GM23338 (cell line): ENCODE measurements at regions not wholly inside any gene's neighbourhood (a gene's known extent, or its start where the extent isn't known, plus 50 kb on each side); places are given as distances from the start of the nearest gene placed in this dataset.

Experiments
- ATAC-seq: fragments of 200-7000 bp; cut with Tn5 transposase; 3 replicates; pipeline ENCODE4 v1.9.1; 2020
- DNase-seq: peaks from one replicate; pipeline ENCODE4 v3.0.0-alpha.2; 2015; ENCODE audit warnings: low spot score
- H2AFZ ChIP-seq: fragments of 200-600 bp; sonication (generic); 2 replicates; pipeline ENCODE4 v1.8.0; 2016; ENCODE audit warnings: antibody characterized with exemption, mild to moderate bottlenecking, moderate library complexity
- H3F3A ChIP-seq: fragments of 200-600 bp; sonication (generic); replicated peaks from 2 replicates; pipeline ENCODE4 v1.8.0; 2017; ENCODE audit warnings: antibody characterized with exemption, mixed run types, low read depth
- H3K27ac ChIP-seq: fragments of 200-600 bp; sonication (generic); 2 replicates; pipeline ENCODE4 v1.6.1; 2016; ENCODE audit warnings: low read depth
- H3K27me3 ChIP-seq: fragments of 200-600 bp; sonication (generic); 2 replicates; pipeline ENCODE4 v1.8.0; 2016; ENCODE audit warnings: mild to moderate bottlenecking, mixed run types, moderate library complexity; ENCODE audit not compliant: insufficient read depth
- H3K36me3 ChIP-seq: fragments of 200-600 bp; sonication (generic); 2 replicates; pipeline ENCODE4 v1.8.0; 2016; ENCODE audit warnings: mild to moderate bottlenecking; ENCODE audit not compliant: insufficient read depth
- H3K4me1 ChIP-seq: fragments of 200-600 bp; sonication (generic); 2 replicates; pipeline ENCODE4 v1.8.0; 2016; ENCODE audit warnings: mild to moderate bottlenecking, moderate library complexity; ENCODE audit not compliant: insufficient read depth
- H3K4me2 ChIP-seq: fragments of 200-600 bp; sonication (generic); 2 replicates; pipeline ENCODE4 v1.7.1; 2017; ENCODE audit warnings: mixed run types
- H3K4me3 ChIP-seq: fragments of 200-600 bp; sonication (generic); 2 replicates; pipeline ENCODE4 v1.6.1; 2016; ENCODE audit warnings: mixed run types
- H3K79me2 ChIP-seq: fragments of 200-600 bp; sonication (generic); replicated peaks from 2 replicates; pipeline ENCODE4 v1.8.0; 2017; ENCODE audit warnings: mild to moderate bottlenecking; ENCODE audit not compliant: insufficient read depth
- H3K9me2 ChIP-seq: fragments of 200-600 bp; sonication (generic); 2 replicates; pipeline ENCODE4 v1.8.0; 2017; ENCODE audit not compliant: insufficient read depth
- H4K20me1 ChIP-seq: fragments of 200-600 bp; sonication (generic); replicated peaks from 2 replicates; pipeline ENCODE4 v1.8.0; 2017; ENCODE audit warnings: mild to moderate bottlenecking; ENCODE audit not compliant: insufficient read depth
- H3K27ac Mint-ChIP-seq: 2 replicates; pipeline ENCODE4 v1.8.0; 2020; ENCODE audit warnings: inconsistent platforms, mild to moderate bottlenecking, moderate library complexity, mixed read lengths
- H3K27me3 Mint-ChIP-seq: 3 replicates; pipeline ENCODE4 v1.8.0; 2022; ENCODE audit warnings: low read depth, mild to moderate bottlenecking, moderate library complexity, mixed read lengths, inconsistent platforms; ENCODE audit not compliant: insufficient read depth, poor library complexity
- H3K36me3 Mint-ChIP-seq: 3 replicates; pipeline ENCODE4 v1.8.0; 2021; ENCODE audit warnings: low read depth, mild to moderate bottlenecking, inconsistent platforms, moderate library complexity, mixed read lengths
- H3K4me1 Mint-ChIP-seq: 3 replicates; pipeline ENCODE4 v1.8.0; 2020; ENCODE audit warnings: mild to moderate bottlenecking, inconsistent platforms, mixed read lengths
- H3K4me3 Mint-ChIP-seq: 3 replicates; pipeline ENCODE4 v1.8.0; 2021; ENCODE audit warnings: moderate library complexity, mild to moderate bottlenecking, inconsistent platforms, mixed read lengths
- H3K9me3 Mint-ChIP-seq: 3 replicates; pipeline ENCODE4 v1.8.0; 2020; ENCODE audit warnings: moderate library complexity, mild to moderate bottlenecking, inconsistent platforms, mixed read lengths
- CREB1 ChIP-seq: fragments of 250-450 bp; sonication (Bioruptor Pico); IDR thresholded peaks from 2 replicates; pipeline ENCODE4 v1.5.0; 2020; ENCODE audit warnings: low read depth, mild to moderate bottlenecking, moderate library complexity
- CTCF ChIP-seq, 2 experiments: fragments of 200-600 bp in 1 of 2; sonication (generic) in 1 of 2; conservative IDR thresholded peaks; 2 replicates each; pipeline versions ENCODE4 v1.5.1 to v1.6.1; 2016 to 2017; ENCODE audit warnings: antibody characterized with exemption in 2 of 2, low read depth in 2 of 2, mild to moderate bottlenecking in 2 of 2, moderate library complexity in 1 of 2
- ETS1 ChIP-seq: IDR thresholded peaks from 2 replicates; pipeline ENCODE4 v1.6.1; 2016; ENCODE audit warnings: antibody characterized with exemption
- EZH2phosphoT487 ChIP-seq: fragments of 200-600 bp; sonication (generic); IDR thresholded peaks from one replicate; pipeline ENCODE4 v1.8.1; 2018; ENCODE audit warnings: antibody characterized with exemption; ENCODE audit not compliant: unreplicated experiment
- POLR2AphosphoS5 ChIP-seq: IDR thresholded peaks from 2 replicates; pipeline ENCODE4 v1.6.1; 2016; ENCODE audit warnings: antibody characterized with exemption, low read depth
- ZNF114 ChIP-seq: fragments of 250-450 bp; sonication (Bioruptor Pico); IDR thresholded peaks from 2 replicates; pipeline ENCODE4 v1.5.0; 2020; ENCODE audit warnings: mild to moderate bottlenecking, moderate library complexity
- ZNF331 ChIP-seq: fragments of 250-450 bp; sonication (Bioruptor Pico); IDR thresholded peaks from 2 replicates; pipeline ENCODE4 v1.5.0; 2020; ENCODE audit warnings: low read depth, mild to moderate bottlenecking, moderate library complexity

GRCh38 chr4:143784567-143784966 lies 84.1 kb upstream of the FREM3 start (continued):
- TF ChIP-seq ETS1 (no peak), EZH2phosphoT487 (no peak)

- ATAC-seq (no peak), DNase-seq (no peak)
- H3K4me1 ChIP-seq: no peaks in the 10 kb centered on the region
- no peak overlapping the region for H2AFZ ChIP-seq
- H3F3A ChIP-seq: no peaks in the 10 kb centered on the region
- H3K4me3 Mint-ChIP-seq: no peak overlapping the region
- peaks cover 4% of the 10 kb centered on the region; the same call in 1 of the 2 replicates for H3K36me3 ChIP-seq
- no peak overlapping the region for H3K4me2 ChIP-seq
- H3K4me1 Mint-ChIP-seq: no peaks in the 10 kb centered on the region
- no peak overlapping the region for H3K27ac Mint-ChIP-seq
- TF ChIP-seq EZH2phosphoT487 (no peak), ZNF331 (CRISPR knock-in tag) (no peak)
- no peaks in the 10 kb centered on the region for H3K27me3 Mint-ChIP-seq
- H3K27me3 ChIP-seq: no peaks in the 10 kb centered on the region
- peaks cover 21% of the 10 kb centered on the region for H3K9me3 Mint-ChIP-seq
- 0 out of 2 replicates have a peak, but pooled peaks cover 3% of the 10 kb centered on the region for H3K9me2 ChIP-seq
- peaks cover 13% of the 10 kb centered on the region for H3K36me3 Mint-ChIP-seq
- no peaks in the 10 kb centered on the region for H3K79me2 ChIP-seq
- H3K27ac ChIP-seq: no peak overlapping the region
- H3K4me3 ChIP-seq: no peak overlapping the region
- no peaks in the 10 kb centered on the region for H4K20me1 ChIP-seq
Observed at GRCh38 chr4:143782521-143782920, 82.0 kb upstream of the FREM3 start.

DNA sequence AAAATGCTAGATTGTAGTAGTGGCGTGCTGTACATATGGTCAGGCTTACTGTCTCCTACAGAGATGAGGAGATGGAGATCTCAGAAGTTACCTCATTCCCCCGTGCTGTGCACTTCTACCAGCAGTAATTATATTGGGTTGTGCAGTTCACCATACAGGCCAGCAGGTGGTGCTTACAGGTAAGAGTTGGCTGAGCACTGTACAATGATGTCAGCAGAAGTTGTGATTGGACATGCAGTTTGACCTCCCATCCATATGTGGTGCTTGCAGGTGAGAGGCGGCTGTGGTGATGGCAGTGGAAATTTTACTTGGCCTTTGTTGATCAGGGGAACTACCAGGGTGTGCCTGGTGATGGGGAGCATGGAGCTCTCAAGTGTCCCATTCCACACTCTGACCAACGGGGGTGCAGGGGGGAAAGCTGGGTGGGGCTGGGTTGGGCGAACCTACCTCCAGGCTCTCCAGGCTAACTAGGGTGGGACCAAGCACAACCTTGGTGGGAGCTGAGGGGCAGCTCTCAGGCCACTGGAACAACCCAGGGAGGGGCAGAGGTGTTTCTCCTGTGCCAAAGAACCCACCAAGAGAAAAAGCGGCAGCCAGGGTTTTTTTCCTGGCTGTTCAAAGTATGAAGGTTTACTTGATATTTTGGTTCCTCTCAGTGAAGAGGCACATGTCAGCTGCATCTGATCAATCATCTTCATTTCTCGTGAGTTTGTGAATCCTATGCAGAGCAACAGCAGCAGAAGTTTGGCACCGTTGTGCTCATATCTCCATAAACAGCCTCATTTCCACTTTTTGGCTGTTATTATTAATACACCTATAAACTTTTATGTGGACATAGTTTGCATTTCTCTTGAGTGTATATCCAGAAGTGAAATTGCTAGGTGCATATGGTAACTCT lies 73.8 kb upstream of the FREM3 start:
- H3K27me3 ChIP-seq: no peaks in the 10 kb centered on the region
- H3K27ac ChIP-seq: no peak overlapping the region
- Mint-ChIP-seq H3K4me1 (no peaks in the 10 kb centered on the region), H3K36me3 (no peaks in the 10 kb centered on the region), H3K27me3 (peaks cover 3% of the 10 kb centered on the region), H3K27ac (no peak overlapping the region), H3K9me3 (no peaks in the 10 kb centered on the region), H3K4me3 (no peak overlapping the region)
- no peak overlapping the region for H3K4me3 ChIP-seq
- H3K4me2 ChIP-seq: no peak overlapping the region
- H4K20me1 ChIP-seq: no peaks in the 10 kb centered on the region
- no peaks in the 10 kb centered on the region for H3K36me3 ChIP-seq
- no peaks in the 10 kb centered on the region for H3K4me1 ChIP-seq
- H3F3A ChIP-seq: no peaks in the 10 kb centered on the region
- ATAC-seq: peak; percentile 99
- 0 out of 2 replicates have a peak overlapping the region, but pooled peaks have one; percentile 3 for H2AFZ ChIP-seq
- no peaks in the 10 kb centered on the region for H3K79me2 ChIP-seq
- peak; percentile 86 for DNase-seq
- H3K9me2 ChIP-seq: no peaks in the 10 kb centered on the region
- TF ChIP-seq CREB1 (CRISPR knock-in tag) (peak; percentile 60), CTCF (conservative IDR thresholded peaks at IDR 0.05; ENCODE audit: low read depth in 2 of 2) (peak; percentile 89 to 97), EZH2phosphoT487 (no peak), ETS1 (no peak), POLR2AphosphoS5 (no peak), ZNF114 (CRISPR knock-in tag) (no peak)
